Endothelial cell of umbilical vein (primary cell): ENCODE measurements at regions not wholly inside any gene's neighbourhood (a gene's known extent, or its start where the extent isn't known, plus 50 kb on each side); places are given as distances from the start of the nearest gene placed in this dataset.

ENCODE experiments used
- BruUV-seq: library from RNA; stranded (reverse); fragments of 400-500 nt; replicated peaks from 2 replicates; lab custom pipeline; 2021; lab: Mats Ljungman, UMichigan
- CTCF ChIA-PET: fragments of 300-600, 350-600 bp; sonication (Branson Sonifier 250); formaldehyde crosslinking; loops from one replicate; lab custom pipeline; 2021; ENCODE audit warnings: antibody characterized with exemption, inconsistent platforms; lab: Charles Lee
- POLR2A ChIA-PET: fragments of 300-600, 350-600 bp; sonication (Branson Sonifier 250); formaldehyde crosslinking; loops from one replicate; lab custom pipeline; 2021; ENCODE audit warnings: antibody characterized with exemption, inconsistent platforms; lab: Charles Lee
- DNase-seq: peaks from one replicate; pipeline ENCODE4 v3.0.0-alpha.2; 2011; ENCODE audit warnings: low read depth, low spot score
- FAIRE-seq: peaks from 2 replicates; lab custom pipeline; 2011; peaks lifted over from hg19 to GRCh38; lab: Jason Lieb, UNC
- H2AFZ ChIP-seq: 2 replicates; pipeline ENCODE4 v1.6.0; 2012; ENCODE audit warnings: low read depth, low read length, control low read depth, inconsistent platforms
- H3K27ac ChIP-seq: 2 replicates; pipeline ENCODE4 v1.5.1; 2011; ENCODE audit warnings: low read depth, mild to moderate bottlenecking, control low read depth, low read length, moderate library complexity; ENCODE audit not compliant: insufficient read depth
- H3K27me3 ChIP-seq, 2 experiments: 2 replicates each; pipeline versions ENCODE4 v1.6.0 to v1.6.1; 2011; ENCODE audit warnings: low read length in 2 of 2, mixed read lengths in 1 of 2; ENCODE audit not compliant: control insufficient read depth in 2 of 2, insufficient read depth in 2 of 2
- H3K36me3 ChIP-seq, 2 experiments: 2 replicates in 1 of 2; 3 replicates in 1 of 2; pipeline ENCODE4 v1.5.1; 2011; ENCODE audit warnings: low read length in 2 of 2, mild to moderate bottlenecking in 1 of 2, moderate library complexity in 1 of 2; ENCODE audit not compliant: control insufficient read depth in 2 of 2, insufficient read depth in 2 of 2; ENCODE audit errors: extremely low read depth in 1 of 2
- H3K4me1 ChIP-seq: 3 replicates; pipeline ENCODE4 v1.5.1; 2011; ENCODE audit warnings: mild to moderate bottlenecking, low read length; ENCODE audit not compliant: control insufficient read depth, insufficient read depth; ENCODE audit errors: extremely low read depth
- H3K4me2 ChIP-seq: 2 replicates; pipeline ENCODE4 v1.6.1; 2011; ENCODE audit warnings: low read length, control low read depth, mixed read lengths; ENCODE audit not compliant: insufficient read depth
- H3K4me3 ChIP-seq, 3 experiments: fragments of 200-600 bp in 1 of 3; sonication (generic), shearing (Covaris generic) in 1 of 3; replicated peaks in 1 of 3; 2 replicates each; pipeline ENCODE4 v1.5.1; 2011 to 2016; ENCODE audit warnings: control low read depth in 3 of 3, low read length in 3 of 3, mild to moderate bottlenecking in 2 of 3, inconsistent platforms in 1 of 3, low read depth in 1 of 3, moderate library complexity in 1 of 3; ENCODE audit not compliant: insufficient read depth in 1 of 3
- H3K79me2 ChIP-seq: 2 replicates; pipeline ENCODE4 v1.6.0; 2012; ENCODE audit warnings: low read length, inconsistent platforms; ENCODE audit not compliant: control insufficient read depth, insufficient read depth
- H3K9ac ChIP-seq: replicated peaks from 2 replicates; pipeline ENCODE3; 2011; ENCODE audit warnings: low read length, control low read depth; ENCODE audit not compliant: insufficient read depth; ENCODE audit errors: extremely low read depth
- H3K9me1 ChIP-seq: replicated peaks from 3 replicates; pipeline ENCODE4 v1.6.0; 2011; ENCODE audit warnings: mild to moderate bottlenecking, low read length; ENCODE audit not compliant: control insufficient read depth, insufficient read depth; ENCODE audit errors: extremely low read depth
- H3K9me3 ChIP-seq: replicated peaks from 2 replicates; pipeline ENCODE4 v1.5.1; 2012; ENCODE audit warnings: low read length, inconsistent platforms; ENCODE audit not compliant: control insufficient read depth, insufficient read depth
- H4K20me1 ChIP-seq: replicated peaks from 2 replicates; pipeline ENCODE3; 2011; ENCODE audit warnings: mild to moderate bottlenecking, low read length; ENCODE audit not compliant: control insufficient read depth, insufficient read depth; ENCODE audit errors: extremely low read depth
- EZH2 ChIP-seq: IDR thresholded peaks from 2 replicates; pipeline ENCODE4 v1.6.1; 2012; ENCODE audit warnings: borderline replicate concordance, low read depth, mild to moderate bottlenecking, moderate library complexity, low read length, inconsistent platforms; ENCODE audit not compliant: severe bottlenecking
- FOS ChIP-seq: IDR thresholded peaks from 2 replicates; pipeline ENCODE4 v1.6.1; 2011; ENCODE audit warnings: mild to moderate bottlenecking, low read length, moderate library complexity, borderline replicate concordance; ENCODE audit not compliant: insufficient read depth
- GATA2 ChIP-seq: IDR thresholded peaks from 2 replicates; pipeline ENCODE4 v1.7.0; 2011; ENCODE audit warnings: low read depth, mild to moderate bottlenecking, moderate library complexity, mixed read lengths, low read length; ENCODE audit not compliant: insufficient read length, insufficient read depth
- JUN ChIP-seq: IDR thresholded peaks from 2 replicates; pipeline ENCODE4 v1.6.1; 2011; ENCODE audit warnings: borderline replicate concordance, low read depth; ENCODE audit not compliant: insufficient read length, insufficient read depth
- MYC ChIP-seq: IDR thresholded peaks from one replicate; pipeline ENCODE4 v1.6.1; 2011; ENCODE audit warnings: mild to moderate bottlenecking, low read depth, low read length
- POLR2A ChIP-seq: IDR thresholded peaks from 2 replicates; pipeline ENCODE4 v1.6.1; 2012; ENCODE audit warnings: low read depth, mild to moderate bottlenecking, control low read depth, low read length
- POLR2AphosphoS5 ChIP-seq: IDR thresholded peaks from 2 replicates; pipeline ENCODE4 v1.6.1; 2012; ENCODE audit warnings: low read depth, mild to moderate bottlenecking, control low read depth, low read length, moderate library complexity; ENCODE audit not compliant: insufficient read depth
- dilution Hi-C: fragments of 300-500 bp; cut with MboI; formaldehyde crosslinking; loops from one replicate; pipeline ENCODE4 v1.15.0; 2019; ENCODE audit warnings: low sequenced_read_pairs; ENCODE audit not compliant: extremely low pct_ligation_motif_present
- intact Hi-C: fragments of 100-400 bp; cut with micrococcal nuclease; formaldehyde crosslinking; loops from one replicate; pipeline ENCODE4 v1.10.0; 2022
- TF ChIP-seq, protein P1 (sequence below): IDR thresholded peaks from 2 replicates; pipeline ENCODE4 v1.6.1; 2011; ENCODE audit not compliant: insufficient read depth, insufficient read length
- TF ChIP-seq, protein P2 (sequence below), 2 donors: IDR thresholded peaks; 1 replicate in 1 of 2; 2 replicates in 1 of 2; pipeline ENCODE4 v1.5.1; 2011; ENCODE audit warnings: low read length in 2 of 2, mild to moderate bottlenecking in 2 of 2, moderate library complexity in 2 of 2, control low read depth in 1 of 2, inconsistent platforms in 1 of 2, low read depth in 1 of 2; ENCODE audit not compliant: insufficient read depth in 1 of 2; ENCODE audit errors: extremely low read depth in 1 of 2

- BruUV-seq, result no TSS peak
- Histone ChIP-seq H3K27me3 (no peaks in the 10 kb centered on the region), H3K9me1 (no peaks in the 10 kb centered on the region), H3K36me3 (no peaks in the 10 kb centered on the region), H3K4me2 (no peak overlapping the region), H3K27ac (no peak overlapping the region), H3K4me1 (no peaks in the 10 kb centered on the region), H3K4me3 (no peak overlapping the region), H2AFZ (no peak overlapping the region), H3K79me2 (no peaks in the 10 kb centered on the region), H3K9me3 (no peaks in the 10 kb centered on the region), H3K9ac (no peak overlapping the region), H4K20me1 (no peaks in the 10 kb centered on the region)
- no peak for TF ChIP-seq GATA2
- no peak for TF ChIP-seq JUN
- no peak for TF ChIP-seq POLR2AphosphoS5
- TF ChIP-seq EZH2, result no peak
- TF ChIP-seq, protein P1, sequence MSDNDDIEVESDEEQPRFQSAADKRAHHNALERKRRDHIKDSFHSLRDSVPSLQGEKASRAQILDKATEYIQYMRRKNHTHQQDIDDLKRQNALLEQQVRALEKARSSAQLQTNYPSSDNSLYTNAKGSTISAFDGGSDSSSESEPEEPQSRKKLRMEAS, result no peak
- TF ChIP-seq, protein P2, sequence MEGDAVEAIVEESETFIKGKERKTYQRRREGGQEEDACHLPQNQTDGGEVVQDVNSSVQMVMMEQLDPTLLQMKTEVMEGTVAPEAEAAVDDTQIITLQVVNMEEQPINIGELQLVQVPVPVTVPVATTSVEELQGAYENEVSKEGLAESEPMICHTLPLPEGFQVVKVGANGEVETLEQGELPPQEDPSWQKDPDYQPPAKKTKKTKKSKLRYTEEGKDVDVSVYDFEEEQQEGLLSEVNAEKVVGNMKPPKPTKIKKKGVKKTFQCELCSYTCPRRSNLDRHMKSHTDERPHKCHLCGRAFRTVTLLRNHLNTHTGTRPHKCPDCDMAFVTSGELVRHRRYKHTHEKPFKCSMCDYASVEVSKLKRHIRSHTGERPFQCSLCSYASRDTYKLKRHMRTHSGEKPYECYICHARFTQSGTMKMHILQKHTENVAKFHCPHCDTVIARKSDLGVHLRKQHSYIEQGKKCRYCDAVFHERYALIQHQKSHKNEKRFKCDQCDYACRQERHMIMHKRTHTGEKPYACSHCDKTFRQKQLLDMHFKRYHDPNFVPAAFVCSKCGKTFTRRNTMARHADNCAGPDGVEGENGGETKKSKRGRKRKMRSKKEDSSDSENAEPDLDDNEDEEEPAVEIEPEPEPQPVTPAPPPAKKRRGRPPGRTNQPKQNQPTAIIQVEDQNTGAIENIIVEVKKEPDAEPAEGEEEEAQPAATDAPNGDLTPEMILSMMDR (IDR thresholded peaks at IDR 0.05; ENCODE audit: extremely low read depth in 1 of 2, insufficient read depth in 1 of 2, low read depth in 1 of 2, low read length in 2 of 2), result no peak
- TF ChIP-seq POLR2A, result no peak
- no peak for TF ChIP-seq MYC
- TF ChIP-seq FOS, result no peak
- ChIA-PET CTCF (no interaction called here), POLR2A (no interaction called here)
- FAIRE-seq (no peak), DNase-seq (no peak)
- intact Hi-C loops, result no loop called here
- dilution Hi-C loops, result no loop called here
Observed at GRCh38 chr1:217948741-217949140, 317.6 kb downstream of the SPATA17 start.
